ENCODE measurements at regions not wholly inside any gene's neighbourhood (a gene's known extent, or its start where the extent isn't known, plus 50 kb on each side); places are given as distances from the start of the nearest gene placed in this dataset.

DNA sequence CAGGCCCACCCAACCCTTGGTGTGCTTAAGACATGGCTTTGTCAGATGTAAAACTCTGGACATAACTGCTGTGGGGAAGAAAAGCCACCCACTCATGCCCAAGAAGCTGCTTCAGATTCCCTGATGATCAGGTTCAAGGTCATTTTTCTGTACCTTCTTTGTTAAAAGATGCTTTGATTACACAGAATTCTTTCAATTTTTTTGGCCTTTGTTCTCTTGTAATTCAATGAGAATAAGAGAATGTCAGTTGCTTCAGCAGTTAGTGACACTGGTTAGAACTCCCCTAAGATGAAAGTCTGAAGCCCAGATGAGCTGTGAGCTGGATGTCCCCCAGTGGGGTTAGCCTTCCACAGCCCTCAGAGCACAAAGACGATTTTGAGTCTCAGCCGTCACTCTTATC is 152.7 kb downstream of the CHRM3 start:
- no peak for DNase-seq

- no peak for DNase-seq
Measured at GRCh38 chr1:239539812-239540211, 153.4 kb downstream of the CHRM3 start.

- DNase-seq = no peak
Measured at GRCh38 chr1:239543873-239544272, 157.5 kb downstream of the CHRM3 start.

DNA sequence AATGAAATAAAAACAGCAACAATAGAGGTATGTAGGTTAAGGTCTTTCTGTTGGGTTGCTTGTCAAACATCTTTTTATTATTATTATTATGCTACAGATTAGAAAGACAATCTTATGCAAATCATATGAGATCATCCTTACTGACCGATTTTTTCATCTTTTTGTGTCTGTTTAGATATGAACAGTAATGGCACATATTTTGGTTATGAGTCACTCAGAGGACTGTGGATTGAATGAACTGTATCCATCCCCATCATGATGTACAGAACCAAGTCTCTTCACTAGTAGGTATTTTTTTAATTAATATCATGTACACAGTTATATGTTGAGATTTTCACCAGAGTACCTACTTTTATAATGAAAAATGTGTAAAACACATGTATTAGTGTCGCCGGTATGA is 159.1 kb downstream of the CHRM3 start:
- peak; percentile 22 for DNase-seq

- no peak for DNase-seq
Measured at GRCh38 chr1:239547987-239548386, 161.6 kb downstream of the CHRM3 start.

DNA sequence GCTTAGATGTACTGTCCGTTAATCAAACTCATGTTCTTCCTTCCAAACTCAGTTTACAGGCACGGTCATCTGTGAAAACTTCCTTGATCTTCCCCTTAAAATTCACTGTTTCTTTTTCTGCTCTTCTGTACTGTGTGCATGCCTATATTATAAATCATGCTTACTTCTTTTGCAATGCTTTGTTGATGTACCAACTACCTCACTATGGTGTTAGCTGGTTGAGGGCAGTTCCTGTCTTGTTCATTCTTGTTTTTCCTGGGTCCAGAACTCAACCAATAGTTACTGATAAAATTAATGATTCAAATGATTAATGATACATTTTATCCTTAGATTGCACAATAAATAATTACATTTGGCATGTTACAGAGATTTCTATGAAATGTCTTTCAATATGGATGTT is 163.8 kb downstream of the CHRM3 start:
- DNase-seq = no peak

DNA sequence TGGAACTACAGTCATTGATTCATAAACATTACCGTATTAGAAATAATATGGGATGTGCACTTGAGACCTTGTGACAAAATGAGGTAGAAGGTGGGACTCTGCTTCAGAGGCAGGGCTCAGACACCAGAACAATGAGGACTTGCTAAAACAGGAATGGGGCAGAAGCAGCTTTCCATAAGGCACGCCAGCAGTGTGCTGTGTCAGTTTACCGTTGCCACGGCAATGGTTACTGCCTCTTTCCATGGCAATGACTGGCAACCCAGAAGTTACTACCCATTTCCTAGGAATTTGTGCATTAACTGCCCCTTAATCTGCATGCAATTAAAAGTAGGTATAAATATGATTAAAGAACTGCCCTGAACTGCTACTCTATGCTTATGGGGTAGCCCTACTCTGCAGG is 169.0 kb downstream of the CHRM3 start:
- no peak for DNase-seq

GRCh38 chr1:239558559-239558958 is 172.2 kb downstream of the CHRM3 start:
- no peak for DNase-seq

DNA sequence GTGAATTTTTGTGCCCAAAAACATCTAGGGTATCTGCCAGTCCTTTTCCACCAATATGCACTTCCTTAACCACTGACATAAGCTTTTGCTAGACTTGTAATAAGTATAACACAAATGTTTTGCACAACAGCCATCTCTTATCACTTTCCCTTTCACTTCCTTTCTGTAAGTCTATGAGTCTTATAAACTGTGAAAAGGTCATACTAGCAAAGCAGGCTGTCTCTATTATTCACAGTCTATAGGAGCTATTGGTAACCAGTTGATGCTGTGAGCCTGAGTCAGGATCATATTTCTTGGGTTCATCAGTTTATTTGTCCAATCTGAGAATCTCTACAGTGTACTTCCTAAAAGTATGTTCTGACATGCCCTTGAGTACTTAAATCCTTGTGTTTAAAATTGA is 172.6 kb downstream of the CHRM3 start:
- no peak for DNase-seq

GRCh38 chr1:239560921-239561320 is 174.6 kb downstream of the CHRM3 start:
- DNase-seq = no peak

DNA sequence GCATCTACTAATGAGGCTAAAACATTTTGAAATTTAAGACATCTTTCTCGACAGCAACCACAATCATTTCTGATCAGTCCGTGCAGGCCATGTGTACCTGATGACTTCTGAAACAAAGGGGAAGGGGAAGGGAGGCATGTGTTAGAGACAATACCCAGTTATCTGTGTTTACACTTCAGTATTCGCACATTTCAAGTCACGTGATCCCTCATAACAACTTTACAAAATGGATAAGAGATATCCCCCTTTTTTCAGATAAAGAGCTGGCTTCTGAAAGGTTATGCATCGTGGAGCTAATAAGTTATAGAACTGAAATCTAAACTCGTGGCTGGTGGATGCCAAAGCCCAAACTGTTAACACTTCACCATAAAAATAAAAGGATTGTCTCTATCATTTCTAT is 175.7 kb downstream of the CHRM3 start:
- no peak for DNase-seq

DNA sequence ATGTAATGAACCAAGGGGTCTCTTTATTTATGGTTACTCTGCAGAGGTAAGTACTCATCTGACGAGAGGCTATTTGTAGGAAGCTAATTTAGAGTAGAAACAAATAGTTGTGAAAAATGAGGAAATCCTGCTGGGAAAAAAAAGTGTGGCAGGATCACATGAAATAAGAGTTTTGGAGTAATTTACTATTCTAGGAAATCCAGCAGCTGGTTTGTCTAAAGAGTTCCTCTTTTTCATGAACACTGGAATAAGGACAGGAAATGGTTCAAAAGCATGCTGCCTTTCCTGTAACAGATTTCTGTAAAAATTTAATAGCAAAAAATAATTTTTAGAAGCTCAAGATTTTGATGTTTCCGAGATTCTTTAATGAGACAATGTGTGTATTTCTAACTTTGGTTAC is 177.3 kb downstream of the CHRM3 start:
- DNase-seq = no peak

DNA sequence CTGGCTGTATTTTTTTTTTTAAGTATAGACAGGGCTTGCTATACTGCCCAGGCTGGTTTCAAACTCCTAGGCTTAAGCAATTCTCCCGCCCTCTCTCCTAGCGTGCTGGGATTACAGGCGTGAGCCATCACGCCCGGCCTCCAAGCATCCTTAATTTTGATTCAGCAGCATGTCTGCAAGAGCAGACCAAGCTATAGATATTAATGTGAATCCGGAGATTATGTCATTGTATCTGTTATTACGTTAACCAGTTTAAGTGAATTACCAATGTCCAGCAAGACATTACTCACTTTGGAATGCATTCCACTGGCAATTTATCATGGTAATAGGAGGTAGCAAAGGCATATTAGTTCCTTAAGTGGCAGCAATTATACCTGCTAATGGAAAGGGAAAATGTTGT is 179.7 kb downstream of the CHRM3 start:
- DNase-seq = no peak

- DNase-seq = no peak
Measured at GRCh38 chr1:239570878-239571277, 184.5 kb downstream of the CHRM3 start.

DNA sequence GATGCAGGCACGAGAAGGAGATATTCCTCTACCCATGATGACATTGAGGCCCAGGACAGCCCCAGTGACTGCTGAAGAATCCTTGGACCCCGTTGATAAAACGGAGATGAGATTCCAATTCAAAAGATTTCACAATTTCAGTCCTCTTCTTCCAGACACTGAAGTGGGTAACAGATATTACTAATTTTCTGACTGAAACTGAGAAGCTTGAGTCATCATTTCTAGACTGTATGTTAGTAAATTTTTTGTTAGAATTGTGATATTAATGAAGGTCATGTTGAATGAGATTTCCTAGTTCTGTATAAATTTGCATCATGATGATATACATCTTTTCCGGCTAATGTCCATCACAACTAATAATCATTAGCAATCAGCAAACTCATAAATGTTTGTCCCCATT is 185.8 kb downstream of the CHRM3 start:
- no peak for DNase-seq

GRCh38 chr1:239574112-239574511 is 187.7 kb downstream of the CHRM3 start:
- no peak for DNase-seq

DNA sequence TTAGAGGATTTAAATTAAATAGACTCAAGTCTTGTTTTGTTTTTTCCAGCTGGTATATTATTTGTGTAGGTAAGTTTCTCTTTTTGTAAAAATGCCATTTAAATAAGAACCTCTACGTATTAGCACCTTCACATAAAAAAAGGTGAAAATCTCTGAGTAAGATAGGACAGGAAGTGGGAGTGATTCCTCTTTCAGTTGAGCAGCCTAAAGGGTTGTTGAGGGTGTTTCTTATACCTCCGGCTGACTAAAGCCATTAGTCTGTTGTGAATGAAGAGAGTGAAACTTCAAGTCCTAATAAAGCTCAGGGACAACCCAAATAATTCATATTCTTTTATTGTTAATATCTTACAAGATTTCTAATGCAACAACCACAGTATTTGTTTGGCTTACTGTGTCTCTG is 188.7 kb downstream of the CHRM3 start:
- no peak for DNase-seq

GRCh38 chr1:239583536-239583935 is 197.2 kb downstream of the CHRM3 start:
- DNase-seq = no peak

GRCh38 chr1:239586128-239586527 is 199.8 kb downstream of the CHRM3 start:
- no peak for DNase-seq

DNA sequence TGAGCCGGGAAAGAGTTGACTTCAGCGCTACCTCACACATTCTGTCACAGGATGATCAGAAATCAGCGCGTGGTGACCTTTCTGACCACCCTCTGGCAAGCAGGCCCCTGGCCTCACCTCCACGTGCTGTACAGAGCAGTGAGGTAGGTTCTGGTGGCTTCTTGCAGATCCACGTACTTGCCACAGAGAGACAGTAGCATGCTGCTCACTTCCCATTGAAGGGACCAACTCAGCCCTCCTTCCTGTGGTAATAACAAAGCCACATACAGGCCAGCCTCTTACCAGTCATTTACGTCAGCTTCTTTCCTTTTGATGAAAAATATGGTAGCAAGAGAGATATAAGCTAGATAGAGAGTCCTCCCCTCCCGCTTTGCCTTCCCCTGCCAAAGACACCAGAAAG is 200.7 kb downstream of the CHRM3 start:
- no peak for DNase-seq

- no peak for DNase-seq
Measured at GRCh38 chr1:239587574-239588369, 201.4 kb downstream of the CHRM3 start.

DNA sequence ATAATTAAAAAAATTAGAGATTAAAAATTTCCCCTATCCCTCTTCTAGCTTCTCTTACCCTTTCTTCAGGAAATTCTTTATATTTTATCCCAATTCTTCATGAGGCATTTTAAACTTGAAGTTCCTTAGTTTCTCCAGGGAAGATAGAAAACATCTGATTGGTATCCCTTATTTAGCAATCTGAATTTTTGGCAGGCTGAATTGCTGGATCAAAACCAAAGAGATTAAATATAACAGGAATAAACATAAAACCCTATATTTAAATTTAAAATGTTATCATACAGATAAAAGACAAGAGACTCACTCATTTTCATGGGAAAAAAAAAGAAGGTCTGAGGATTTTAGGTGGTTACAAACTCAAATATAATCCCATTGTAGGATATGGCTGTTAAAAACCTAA is 204.2 kb downstream of the CHRM3 start:
- no peak for DNase-seq

DNA sequence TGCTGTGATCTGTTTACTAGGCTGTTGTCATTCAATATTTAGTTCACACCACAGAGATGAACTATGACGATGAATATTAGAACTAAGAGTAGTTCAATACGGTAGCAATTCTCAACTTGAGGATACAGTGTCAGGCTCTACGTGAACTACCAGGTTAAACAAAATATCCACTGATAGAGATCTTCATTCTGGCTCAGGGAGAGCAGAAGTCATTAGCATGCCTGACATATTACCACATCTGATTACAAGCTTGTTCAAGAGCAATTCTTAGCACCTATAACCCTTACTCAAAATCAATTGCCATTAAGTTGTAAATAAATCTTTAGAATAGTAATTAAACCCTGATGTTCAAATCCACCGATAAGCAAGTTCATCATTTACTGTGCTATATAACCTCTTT is 207.2 kb downstream of the CHRM3 start:
- DNase-seq = no peak

DNA sequence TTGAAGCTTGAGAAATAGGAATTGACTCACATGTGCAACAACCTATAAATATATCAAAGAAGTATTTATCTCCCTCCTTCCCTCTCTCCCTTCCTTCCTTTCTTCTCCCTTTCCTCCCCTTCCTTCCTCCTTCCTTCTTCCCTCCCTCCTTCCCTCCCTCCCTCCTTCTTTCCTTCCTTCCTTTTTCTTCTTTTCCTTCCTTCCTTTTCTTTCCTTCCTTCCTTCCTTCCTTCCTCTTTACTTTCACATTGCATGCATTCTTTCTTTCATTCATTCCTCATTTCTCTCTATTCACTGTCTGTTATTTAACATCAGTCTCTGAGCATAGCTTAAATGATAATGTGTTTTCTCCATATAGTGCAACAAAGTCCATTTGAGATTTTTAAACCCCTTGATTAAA is 214.2 kb downstream of the CHRM3 start:
- DNase-seq = no peak

GRCh38 chr1:239601108-239601507 is 214.7 kb downstream of the CHRM3 start:
- DNase-seq = no peak
